ENCODE measurements at regions not wholly inside any gene's neighbourhood (a gene's known extent, or its start where the extent isn't known, plus 50 kb on each side); places are given as distances from the start of the nearest gene placed in this dataset.

DNA sequence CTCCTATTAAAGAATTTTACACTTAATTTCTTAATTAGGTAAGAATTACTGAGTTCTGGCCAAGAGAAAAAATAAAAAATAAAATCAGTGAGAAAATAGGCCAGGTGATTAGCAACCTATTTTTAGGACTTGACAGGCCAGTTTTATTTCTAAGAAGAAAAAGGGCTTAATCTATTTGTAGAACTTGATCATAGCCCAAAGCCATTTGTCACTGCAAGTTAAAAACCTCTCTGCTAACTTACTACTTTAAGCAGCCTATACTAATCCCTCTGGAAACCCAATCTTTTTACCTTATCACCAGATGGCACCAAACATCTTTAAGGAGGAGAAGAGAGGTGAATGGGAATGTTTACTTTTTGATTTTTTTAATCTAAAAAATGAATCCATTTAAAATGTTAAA is 222.1 kb upstream of the RHOBTB1 start:
- no TSS peak for BruUV-seq (replicated peaks)
- intact Hi-C loops (cut with micrococcal nuclease), result no loop called here
- H2AFZ ChIP-seq (replicated peaks; ENCODE audit: low read length, poor library complexity), result no peak overlapping the region
- no peak overlapping the region for H3K4ac ChIP-seq (ENCODE audit: low read depth, low read length)
- no peak overlapping the region for H3K23ac ChIP-seq (ENCODE audit: low read depth, low read length)
- H4K91ac ChIP-seq (ENCODE audit: insufficient read depth, low read depth, low read length), result no peak overlapping the region
- H3K18ac ChIP-seq (ENCODE audit: low read depth, low read length), result no peak overlapping the region
- no peak overlapping the region for H2BK120ac ChIP-seq (ENCODE audit: low read depth, low read length)
- H3K9ac ChIP-seq (ENCODE audit: low read depth, low read length), result no peak overlapping the region
- H3K4me3 ChIP-seq (ENCODE audit: insufficient read depth, low read depth, low read length), result no peak overlapping the region
- CTCF ChIA-PET, result no interaction called here
- H3K27ac ChIP-seq (ENCODE audit: insufficient read depth, low read length), result no peak overlapping the region
- dilution Hi-C loops (cut with HindIII; ENCODE audit: low sequenced_read_pairs, unreplicated experiment), result no loop called here
- H2BK20ac ChIP-seq (ENCODE audit: low read depth, low read length), result no peak overlapping the region
- no peaks in the 10 kb centered on the region for H3K9me1 ChIP-seq (ENCODE audit: insufficient read depth, low read length)
- H2AK9ac ChIP-seq (replicated peaks; ENCODE audit: low read depth, low read length, poor library complexity), result no peak overlapping the region
- H3K9me3 ChIP-seq (ENCODE audit: control insufficient read depth, insufficient read depth, low read length), result no peaks in the 10 kb centered on the region
- no peak overlapping the region for H4K5ac ChIP-seq (ENCODE audit: low read depth, low read length)
- no peaks in the 10 kb centered on the region for H3K36me3 ChIP-seq (ENCODE audit: control insufficient read depth, insufficient read depth, low read length)
- H3K4me1 ChIP-seq (ENCODE audit: control insufficient read depth, insufficient read depth, low read length), result no peaks in the 10 kb centered on the region
- no peak overlapping the region for H3K4me2 ChIP-seq (ENCODE audit: low read depth, low read length)
- no peaks in the 10 kb centered on the region for H3K79me1 ChIP-seq (ENCODE audit: low read depth in 1 of 2, low read length in 2 of 2)
- no peak overlapping the region for H3K56ac ChIP-seq (ENCODE audit: extremely low read depth, insufficient read depth, low read length)
- H4K8ac ChIP-seq (ENCODE audit: low read depth in 2 of 2, low read length in 2 of 2), result no peak overlapping the region
- ATAC-seq (ENCODE audit: low read depth), result no peak
- in situ Hi-C loops (cut with MboI; ENCODE audit: low sequenced_read_pairs), result no loop called here
- DNase-seq, result no peak
- no peak overlapping the region for H2BK15ac ChIP-seq (ENCODE audit: low read depth, low read length)
- no peaks in the 10 kb centered on the region for H3K27me3 ChIP-seq (ENCODE audit: control insufficient read depth, insufficient read depth, low read length)
- no peak overlapping the region for H3K14ac ChIP-seq (replicated peaks; ENCODE audit: low read depth, low read length)
- H2BK5ac ChIP-seq (ENCODE audit: low read depth, low read length, poor library complexity, severe bottlenecking), result no peak overlapping the region
- no peak overlapping the region for H2AK5ac ChIP-seq (ENCODE audit: low read depth, low read length)
- POLR2A ChIA-PET (ENCODE audit: unreplicated experiment), result no interaction called here
- TF ChIP-seq NFE2L2 (IDR thresholded peaks at IDR 0.05; ENCODE audit: low read depth, low read length) (no peak), CHD1 (IDR thresholded peaks at IDR 0.05; ENCODE audit: low read depth, low read length) (no peak), RFX5 (IDR thresholded peaks at IDR 0.05; ENCODE audit: low read depth, low read length) (no peak), SMC3 (IDR thresholded peaks at IDR 0.05; ENCODE audit: low read depth, low read length) (no peak), CEBPB (IDR thresholded peaks at IDR 0.05; ENCODE audit: low read depth, low read length) (no peak), POLR2A (IDR thresholded peaks at IDR 0.05; ENCODE audit: low read depth, low read length) (no peak), MXI1 (IDR thresholded peaks at IDR 0.05; ENCODE audit: borderline replicate concordance, low read depth, low read length) (no peak), RAD21 (IDR thresholded peaks at IDR 0.05; ENCODE audit: low read length) (no peak)
- TF ChIP-seq, protein P1, sequence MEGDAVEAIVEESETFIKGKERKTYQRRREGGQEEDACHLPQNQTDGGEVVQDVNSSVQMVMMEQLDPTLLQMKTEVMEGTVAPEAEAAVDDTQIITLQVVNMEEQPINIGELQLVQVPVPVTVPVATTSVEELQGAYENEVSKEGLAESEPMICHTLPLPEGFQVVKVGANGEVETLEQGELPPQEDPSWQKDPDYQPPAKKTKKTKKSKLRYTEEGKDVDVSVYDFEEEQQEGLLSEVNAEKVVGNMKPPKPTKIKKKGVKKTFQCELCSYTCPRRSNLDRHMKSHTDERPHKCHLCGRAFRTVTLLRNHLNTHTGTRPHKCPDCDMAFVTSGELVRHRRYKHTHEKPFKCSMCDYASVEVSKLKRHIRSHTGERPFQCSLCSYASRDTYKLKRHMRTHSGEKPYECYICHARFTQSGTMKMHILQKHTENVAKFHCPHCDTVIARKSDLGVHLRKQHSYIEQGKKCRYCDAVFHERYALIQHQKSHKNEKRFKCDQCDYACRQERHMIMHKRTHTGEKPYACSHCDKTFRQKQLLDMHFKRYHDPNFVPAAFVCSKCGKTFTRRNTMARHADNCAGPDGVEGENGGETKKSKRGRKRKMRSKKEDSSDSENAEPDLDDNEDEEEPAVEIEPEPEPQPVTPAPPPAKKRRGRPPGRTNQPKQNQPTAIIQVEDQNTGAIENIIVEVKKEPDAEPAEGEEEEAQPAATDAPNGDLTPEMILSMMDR (conservative IDR thresholded peaks at IDR 0.05; ENCODE audit: low read depth, low read length), result no peak
- TF ChIP-seq, protein P2, sequence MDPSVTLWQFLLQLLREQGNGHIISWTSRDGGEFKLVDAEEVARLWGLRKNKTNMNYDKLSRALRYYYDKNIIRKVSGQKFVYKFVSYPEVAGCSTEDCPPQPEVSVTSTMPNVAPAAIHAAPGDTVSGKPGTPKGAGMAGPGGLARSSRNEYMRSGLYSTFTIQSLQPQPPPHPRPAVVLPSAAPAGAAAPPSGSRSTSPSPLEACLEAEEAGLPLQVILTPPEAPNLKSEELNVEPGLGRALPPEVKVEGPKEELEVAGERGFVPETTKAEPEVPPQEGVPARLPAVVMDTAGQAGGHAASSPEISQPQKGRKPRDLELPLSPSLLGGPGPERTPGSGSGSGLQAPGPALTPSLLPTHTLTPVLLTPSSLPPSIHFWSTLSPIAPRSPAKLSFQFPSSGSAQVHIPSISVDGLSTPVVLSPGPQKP (IDR thresholded peaks at IDR 0.05; ENCODE audit: borderline replicate concordance, low read depth, low read length), result no peak
- no peaks in the 10 kb centered on the region for H4K20me1 ChIP-seq (ENCODE audit: insufficient read depth, low read length)
